ENCODE measurements at regions not wholly inside any gene's neighbourhood (a gene's known extent, or its start where the extent isn't known, plus 50 kb on each side); places are given as distances from the start of the nearest gene placed in this dataset.

DNA sequence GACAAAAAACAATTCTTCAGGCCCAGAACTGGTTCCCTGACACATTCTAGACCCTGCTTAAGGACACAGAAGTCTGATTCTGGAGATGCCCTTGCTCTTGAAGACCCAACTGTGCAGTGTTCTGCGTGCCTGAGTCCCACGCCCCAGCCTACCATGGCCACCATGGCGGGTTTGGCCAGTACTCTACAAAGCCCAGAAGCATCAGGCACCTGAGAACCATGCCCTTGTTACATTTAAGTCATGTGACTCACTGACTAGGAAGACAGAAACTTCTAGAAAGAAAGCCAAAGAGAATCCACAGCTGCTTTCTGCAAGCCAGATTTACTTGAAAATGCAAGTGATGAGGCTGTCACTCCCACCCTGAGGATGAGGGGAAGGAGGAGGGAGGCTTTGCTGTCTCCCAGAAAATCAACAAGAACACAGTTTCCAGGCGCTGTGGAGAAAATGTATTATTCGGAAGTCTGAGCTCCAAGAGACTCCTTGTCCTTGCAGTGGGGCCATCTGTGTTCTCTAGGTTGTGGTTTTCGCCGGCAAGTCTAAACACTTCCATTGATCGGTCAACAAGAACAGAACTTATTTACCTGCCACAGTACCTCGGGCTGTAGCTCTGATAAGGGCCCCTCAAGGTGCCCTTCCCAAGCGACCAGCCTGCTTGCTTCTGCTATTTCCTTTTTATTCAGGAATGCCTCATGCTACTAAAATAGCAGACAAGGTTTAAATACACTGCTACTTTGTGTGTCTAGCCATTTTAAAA lies 81.3 kb upstream of the DMRT1 start:
- TF ChIP-seq POLR2AphosphoS5 (IDR thresholded peaks at IDR 0.05; ENCODE audit: low read depth, low read length) (no peak), RCOR1 (IDR thresholded peaks at IDR 0.05; ENCODE audit: low read length) (no peak), RFX5 (IDR thresholded peaks at IDR 0.05; ENCODE audit: low read length) (no peak), EZH2phosphoT487 (IDR thresholded peaks at IDR 0.05; ENCODE audit: borderline replicate concordance, low read depth) (no peak), SIN3A (IDR thresholded peaks at IDR 0.05; ENCODE audit: borderline replicate concordance, low read depth, low read length) (no peak)
- TF ChIP-seq, protein P1, sequence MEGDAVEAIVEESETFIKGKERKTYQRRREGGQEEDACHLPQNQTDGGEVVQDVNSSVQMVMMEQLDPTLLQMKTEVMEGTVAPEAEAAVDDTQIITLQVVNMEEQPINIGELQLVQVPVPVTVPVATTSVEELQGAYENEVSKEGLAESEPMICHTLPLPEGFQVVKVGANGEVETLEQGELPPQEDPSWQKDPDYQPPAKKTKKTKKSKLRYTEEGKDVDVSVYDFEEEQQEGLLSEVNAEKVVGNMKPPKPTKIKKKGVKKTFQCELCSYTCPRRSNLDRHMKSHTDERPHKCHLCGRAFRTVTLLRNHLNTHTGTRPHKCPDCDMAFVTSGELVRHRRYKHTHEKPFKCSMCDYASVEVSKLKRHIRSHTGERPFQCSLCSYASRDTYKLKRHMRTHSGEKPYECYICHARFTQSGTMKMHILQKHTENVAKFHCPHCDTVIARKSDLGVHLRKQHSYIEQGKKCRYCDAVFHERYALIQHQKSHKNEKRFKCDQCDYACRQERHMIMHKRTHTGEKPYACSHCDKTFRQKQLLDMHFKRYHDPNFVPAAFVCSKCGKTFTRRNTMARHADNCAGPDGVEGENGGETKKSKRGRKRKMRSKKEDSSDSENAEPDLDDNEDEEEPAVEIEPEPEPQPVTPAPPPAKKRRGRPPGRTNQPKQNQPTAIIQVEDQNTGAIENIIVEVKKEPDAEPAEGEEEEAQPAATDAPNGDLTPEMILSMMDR (IDR thresholded peaks at IDR 0.05) = no peak
- TF ChIP-seq, protein P2, sequence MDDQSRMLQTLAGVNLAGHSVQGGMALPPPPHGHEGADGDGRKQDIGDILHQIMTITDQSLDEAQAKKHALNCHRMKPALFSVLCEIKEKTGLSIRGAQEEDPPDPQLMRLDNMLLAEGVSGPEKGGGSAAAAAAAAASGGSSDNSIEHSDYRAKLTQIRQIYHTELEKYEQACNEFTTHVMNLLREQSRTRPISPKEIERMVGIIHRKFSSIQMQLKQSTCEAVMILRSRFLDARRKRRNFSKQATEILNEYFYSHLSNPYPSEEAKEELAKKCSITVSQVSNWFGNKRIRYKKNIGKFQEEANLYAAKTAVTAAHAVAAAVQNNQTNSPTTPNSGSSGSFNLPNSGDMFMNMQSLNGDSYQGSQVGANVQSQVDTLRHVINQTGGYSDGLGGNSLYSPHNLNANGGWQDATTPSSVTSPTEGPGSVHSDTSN (IDR thresholded peaks at IDR 0.05) = no peak

Data from SK-N-SH (cell line).